ENCODE measurements at regions not wholly inside any gene's neighbourhood (a gene's known extent, or its start where the extent isn't known, plus 50 kb on each side); places are given as distances from the start of the nearest gene placed in this dataset.
"Not testable (repeated sequence)": the region's sequence is repeated elsewhere in the genome, so short reads cannot be mapped to it uniquely, and the experiment has no call there.

DNA sequence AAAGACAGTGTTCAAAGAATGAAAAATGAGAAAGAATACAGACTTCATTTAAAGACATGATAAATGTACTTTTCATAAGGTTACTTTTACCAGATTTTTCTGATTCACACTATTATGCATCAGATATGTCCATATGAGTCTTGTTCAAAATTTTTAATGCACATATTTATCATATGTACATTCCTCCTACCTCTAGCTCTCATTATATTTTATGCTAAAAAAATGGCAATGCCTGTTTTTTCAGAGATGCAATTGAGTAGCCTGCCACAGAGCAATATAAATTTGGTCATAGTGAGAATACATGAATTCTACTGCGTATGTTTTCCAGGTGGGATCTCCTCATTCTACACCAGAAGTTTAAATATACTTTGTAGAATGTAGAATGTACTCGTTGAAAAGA, 807.0 kb upstream of the SLITRK6 start:
- Histone ChIP-seq H3K79me2 (no peaks in the 10 kb centered on the region), H3K36me3 (ENCODE audit: control insufficient read depth, insufficient read depth, low read length) (no peaks in the 10 kb centered on the region), H3K9ac (no peak overlapping the region), H3K4me3 (ENCODE audit: low read depth, low read length) (no peak overlapping the region), H2AFZ (no peak overlapping the region), H3K9me3 (ENCODE audit: control insufficient read depth, low read length) (no peaks in the 10 kb centered on the region), H3K27ac (no peak overlapping the region), H3K27me3 (ENCODE audit: control insufficient read depth, insufficient read depth, low read length) (no peaks in the 10 kb centered on the region), H3K4me2 (ENCODE audit: low read length) (no peak overlapping the region), H3K4me1 (no peaks in the 10 kb centered on the region)
- TF ChIP-seq, protein P1, sequence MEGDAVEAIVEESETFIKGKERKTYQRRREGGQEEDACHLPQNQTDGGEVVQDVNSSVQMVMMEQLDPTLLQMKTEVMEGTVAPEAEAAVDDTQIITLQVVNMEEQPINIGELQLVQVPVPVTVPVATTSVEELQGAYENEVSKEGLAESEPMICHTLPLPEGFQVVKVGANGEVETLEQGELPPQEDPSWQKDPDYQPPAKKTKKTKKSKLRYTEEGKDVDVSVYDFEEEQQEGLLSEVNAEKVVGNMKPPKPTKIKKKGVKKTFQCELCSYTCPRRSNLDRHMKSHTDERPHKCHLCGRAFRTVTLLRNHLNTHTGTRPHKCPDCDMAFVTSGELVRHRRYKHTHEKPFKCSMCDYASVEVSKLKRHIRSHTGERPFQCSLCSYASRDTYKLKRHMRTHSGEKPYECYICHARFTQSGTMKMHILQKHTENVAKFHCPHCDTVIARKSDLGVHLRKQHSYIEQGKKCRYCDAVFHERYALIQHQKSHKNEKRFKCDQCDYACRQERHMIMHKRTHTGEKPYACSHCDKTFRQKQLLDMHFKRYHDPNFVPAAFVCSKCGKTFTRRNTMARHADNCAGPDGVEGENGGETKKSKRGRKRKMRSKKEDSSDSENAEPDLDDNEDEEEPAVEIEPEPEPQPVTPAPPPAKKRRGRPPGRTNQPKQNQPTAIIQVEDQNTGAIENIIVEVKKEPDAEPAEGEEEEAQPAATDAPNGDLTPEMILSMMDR (IDR thresholded peaks at IDR 0.05), result no peak

DNA sequence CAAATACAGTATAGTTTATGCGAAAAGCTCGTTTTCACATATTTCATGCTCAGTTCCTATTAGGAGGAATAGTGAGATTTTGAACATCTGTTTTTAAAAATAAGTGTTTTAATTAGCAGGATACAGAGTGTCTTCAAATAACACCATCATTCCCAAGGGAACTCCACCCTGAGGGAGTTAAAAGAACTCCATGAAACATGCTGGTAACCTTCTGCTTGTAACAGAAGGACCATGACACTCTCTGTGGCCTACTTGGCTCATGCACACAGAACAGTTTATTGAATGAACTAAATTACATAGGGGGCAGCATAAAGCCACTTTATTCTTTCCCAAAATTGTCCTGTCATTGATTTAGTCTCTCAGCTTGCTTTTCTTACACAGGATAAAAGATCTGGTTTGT, 809.5 kb upstream of the SLITRK6 start:
- H3K27me3 ChIP-seq (ENCODE audit: control insufficient read depth, insufficient read depth, low read length), result no peaks in the 10 kb centered on the region
- no peaks in the 10 kb centered on the region for H3K79me2 ChIP-seq
- no peak overlapping the region for H3K9ac ChIP-seq
- no peaks in the 10 kb centered on the region for H3K9me3 ChIP-seq (ENCODE audit: control insufficient read depth, low read length)
- no peak overlapping the region for H3K4me3 ChIP-seq (ENCODE audit: low read depth, low read length)
- no peaks in the 10 kb centered on the region for H3K4me1 ChIP-seq
- H3K36me3 ChIP-seq (ENCODE audit: control insufficient read depth, insufficient read depth, low read length), result no peaks in the 10 kb centered on the region
- H3K4me2 ChIP-seq (ENCODE audit: low read length), result no peak overlapping the region
- no peak overlapping the region for H3K27ac ChIP-seq
- TF ChIP-seq, protein P1 (IDR thresholded peaks at IDR 0.05), result no peak
- no peak overlapping the region for H2AFZ ChIP-seq

DNA sequence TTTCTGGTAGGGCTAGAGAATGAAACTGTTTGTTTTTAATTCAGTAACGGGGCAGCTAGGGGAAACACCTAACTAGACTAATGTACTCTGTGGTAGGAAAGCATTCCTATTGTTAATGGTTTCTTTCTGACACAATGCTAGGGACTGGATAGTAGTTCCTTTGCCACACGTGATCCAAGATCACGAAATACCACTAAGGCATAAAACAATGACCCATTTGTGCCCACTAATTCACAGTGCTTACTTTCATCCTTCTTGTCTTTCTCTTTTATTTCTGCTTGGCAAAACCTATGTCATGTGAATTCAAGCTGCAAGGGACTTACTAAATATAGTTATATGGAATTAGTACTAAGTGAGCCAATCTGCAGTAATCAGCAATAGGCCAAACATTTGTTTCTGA, 834.1 kb upstream of the SLITRK6 start:
- no peak overlapping the region for H3K4me2 ChIP-seq (ENCODE audit: low read length)
- H3K27ac ChIP-seq, result no peak overlapping the region
- H3K79me2 ChIP-seq, result no peaks in the 10 kb centered on the region
- H3K9me3 ChIP-seq (ENCODE audit: control insufficient read depth, low read length), result no peaks in the 10 kb centered on the region
- no peak overlapping the region for H2AFZ ChIP-seq
- H3K27me3 ChIP-seq (ENCODE audit: control insufficient read depth, insufficient read depth, low read length), result no peaks in the 10 kb centered on the region
- H3K36me3 ChIP-seq (ENCODE audit: control insufficient read depth, insufficient read depth, low read length), result no peaks in the 10 kb centered on the region
- H3K4me1 ChIP-seq, result no peaks in the 10 kb centered on the region
- TF ChIP-seq, protein P1 (IDR thresholded peaks at IDR 0.05), result no peak
- no peak overlapping the region for H3K4me3 ChIP-seq (ENCODE audit: low read depth, low read length)
- no peak overlapping the region for H3K9ac ChIP-seq

DNA sequence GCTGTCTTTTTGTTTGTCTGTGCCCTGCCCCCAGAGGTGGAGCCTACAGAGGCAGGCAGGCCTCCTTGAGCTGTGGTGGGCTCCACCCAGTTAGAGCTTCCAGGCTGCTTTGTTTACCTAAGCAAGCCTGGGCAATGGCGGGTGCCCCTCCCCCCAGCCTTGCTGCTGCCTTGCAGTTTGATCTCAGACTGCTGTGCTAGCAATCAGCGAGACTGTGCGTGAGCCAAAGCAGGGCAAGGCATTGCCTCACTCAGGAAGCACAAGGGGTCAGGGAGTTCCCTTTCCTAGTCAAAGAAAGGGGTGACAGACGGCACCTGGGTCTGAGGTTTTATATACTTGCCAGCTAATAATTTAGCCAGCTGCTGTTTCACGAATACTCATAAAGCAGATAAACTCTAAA, 852.0 kb upstream of the SLITRK6 start:
- not testable (repeated sequence) for H3K27me3 ChIP-seq (ENCODE audit: control insufficient read depth, insufficient read depth, low read length); H3K4me2 ChIP-seq (ENCODE audit: low read length); H3K36me3 ChIP-seq (ENCODE audit: control insufficient read depth, insufficient read depth, low read length)

DNA sequence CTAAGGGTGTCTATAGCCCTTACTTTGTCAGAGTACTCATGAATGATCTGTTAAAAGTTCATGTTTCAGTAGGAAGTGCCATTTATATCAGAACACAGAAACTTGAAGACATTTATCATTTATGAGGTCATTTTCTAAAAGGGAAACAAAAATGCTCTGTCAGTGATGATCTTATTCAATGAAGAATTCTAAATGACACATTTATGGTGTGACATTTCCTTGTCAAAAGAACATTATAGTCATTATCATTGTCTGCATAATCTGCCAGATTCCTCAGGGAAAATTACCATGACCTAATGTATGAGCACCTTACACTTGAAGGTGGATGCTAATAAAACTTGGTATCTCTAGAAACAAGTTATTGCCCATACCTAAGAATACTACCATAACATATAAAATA, 853.8 kb upstream of the SLITRK6 start:
- no peaks in the 10 kb centered on the region for H3K79me2 ChIP-seq
- TF ChIP-seq, protein P1 (IDR thresholded peaks at IDR 0.05), result no peak
- H3K27ac ChIP-seq, result no peak overlapping the region
- no peak overlapping the region for H3K9ac ChIP-seq
- H3K4me2 ChIP-seq (ENCODE audit: low read length), result no peak overlapping the region
- no peaks in the 10 kb centered on the region for H3K27me3 ChIP-seq (ENCODE audit: control insufficient read depth, insufficient read depth, low read length)
- H3K4me1 ChIP-seq, result no peaks in the 10 kb centered on the region
- no peak overlapping the region for H2AFZ ChIP-seq
- H3K4me3 ChIP-seq (ENCODE audit: low read depth, low read length), result no peak overlapping the region
- no peaks in the 10 kb centered on the region for H3K36me3 ChIP-seq (ENCODE audit: control insufficient read depth, insufficient read depth, low read length)
- H3K9me3 ChIP-seq (ENCODE audit: control insufficient read depth, low read length), result no peaks in the 10 kb centered on the region

More for the DNA sequence above, 852.0 kb upstream of the SLITRK6 start:
- H3K4me1 ChIP-seq; H3K9ac ChIP-seq; H2AFZ ChIP-seq; H3K4me3 ChIP-seq (ENCODE audit: low read depth, low read length); H3K79me2 ChIP-seq; H3K27ac ChIP-seq; H3K9me3 ChIP-seq (ENCODE audit: control insufficient read depth, low read length): not testable (repeated sequence)

All from parathyroid adenoma (tissue), 2 donors.